Omental fat pad (tissue), 3 donors: ENCODE measurements at regions not wholly inside any gene's neighbourhood (a gene's known extent, or its start where the extent isn't known, plus 50 kb on each side); places are given as distances from the start of the nearest gene placed in this dataset.

ENCODE experiments used
- ATAC-seq: fragments of 150-250 bp; one replicate; pipeline ENCODE4 v1.9.1; 2016; ENCODE audit warnings: mild to moderate bottlenecking, moderate library complexity; ENCODE audit not compliant: low FRiP score
- DNase-seq: peaks from one replicate; pipeline ENCODE4 v3.0.0-alpha.2; 2019; ENCODE audit warnings: low spot score
- CTCF ChIP-seq, 3 donors: fragments of 450-650 bp; IDR thresholded peaks; one replicate each; pipeline ENCODE4 v1.5.1; 2016 to 2017; ENCODE audit warnings: antibody characterized with exemption in 3 of 3, mild to moderate bottlenecking in 3 of 3, moderate library complexity in 2 of 3

- no peak for ATAC-seq
- TF ChIP-seq CTCF (IDR thresholded peaks at IDR 0.05): no peak
- DNase-seq: no peak
These were observed 82.5 kb upstream of the TNRC6C start for GRCh38 chr17:77875881-77876509.

- ATAC-seq (no peak), DNase-seq (no peak)
- TF ChIP-seq CTCF (IDR thresholded peaks at IDR 0.05): no peak
These were observed 81.5 kb upstream of the TNRC6C start for GRCh38 chr17:77877036-77877435.

GRCh38 chr17:77877646-77878355 lies 80.7 kb upstream of the TNRC6C start:
- TF ChIP-seq CTCF (IDR thresholded peaks at IDR 0.05): no peak
- ATAC-seq (no peak), DNase-seq (no peak)

GRCh38 chr17:77879226-77879895 lies 79.1 kb upstream of the TNRC6C start:
- no peak for TF ChIP-seq CTCF (IDR thresholded peaks at IDR 0.05)
- DNase-seq (no peak), ATAC-seq (no peak)

GRCh38 chr17:77879896-77880280 lies 78.6 kb upstream of the TNRC6C start:
- no peak for DNase-seq
- TF ChIP-seq CTCF (IDR thresholded peaks at IDR 0.05): no peak
- no peak for ATAC-seq

GRCh38 chr17:77880711-77881450 lies 77.6 kb upstream of the TNRC6C start:
- DNase-seq (no peak), ATAC-seq (no peak)
- no peak for TF ChIP-seq CTCF (IDR thresholded peaks at IDR 0.05)
